Panc1 (cell line): ENCODE measurements at regions not wholly inside any gene's neighbourhood (a gene's known extent, or its start where the extent isn't known, plus 50 kb on each side); places are given as distances from the start of the nearest gene placed in this dataset.
"Not testable (repeated sequence)": the region's sequence is repeated elsewhere in the genome, so short reads cannot be mapped to it uniquely, and the experiment has no call there.

ENCODE experiments used
- ATAC-seq: fragments of 200-7000 bp; cut with Tn5 transposase; 2 replicates; pipeline ENCODE4 v1.9.1; 2020; ENCODE audit warnings: mild to moderate bottlenecking, moderate library complexity
- BruUV-seq: library from RNA; stranded (reverse); fragments of 400-500 nt; replicated peaks from 2 replicates; lab custom pipeline; 2021; lab: Mats Ljungman, UMichigan
- CTCF ChIA-PET: fragments of 300-600 bp; sonication (Branson Sonifier 250); formaldehyde crosslinking; loops from one replicate; lab custom pipeline; 2022; ENCODE audit warnings: antibody characterized with exemption; lab: Charles Lee
- POLR2A ChIA-PET: fragments of 300-600 bp; sonication (Branson Sonifier 250); formaldehyde crosslinking; loops from one replicate; lab custom pipeline; 2022; ENCODE audit warnings: antibody characterized with exemption; lab: Charles Lee
- DNase-seq: peaks from one replicate; pipeline ENCODE4 v3.0.0-alpha.2; 2010; ENCODE audit warnings: low read depth, low spot score
- H3K27ac ChIP-seq: 2 replicates; pipeline ENCODE4 v1.5.1; 2011; ENCODE audit warnings: mild to moderate bottlenecking, low read length, inconsistent platforms
- H3K27me3 ChIP-seq: fragments of 200-500 bp; sonication (Bioruptor generic); 2 replicates; pipeline ENCODE4 v1.6.0; 2014; ENCODE audit warnings: low read length, inconsistent platforms; ENCODE audit not compliant: control insufficient read depth, insufficient read depth
- H3K36me3 ChIP-seq: fragments of 200-500 bp; sonication (Bioruptor generic); 2 replicates; pipeline ENCODE4 v1.5.1; 2014; ENCODE audit warnings: inconsistent platforms, mild to moderate bottlenecking, low read length, moderate library complexity; ENCODE audit not compliant: control insufficient read depth, insufficient read depth
- H3K4me1 ChIP-seq: 2 replicates; pipeline ENCODE4 v1.5.1; 2011; ENCODE audit warnings: inconsistent platforms, mild to moderate bottlenecking, low read length, moderate library complexity; ENCODE audit not compliant: control insufficient read depth, insufficient read depth
- H3K4me3 ChIP-seq, 2 experiments: 2 replicates each; pipeline ENCODE4 v1.5.1; 2011 to 2012; ENCODE audit warnings: low read depth in 2 of 2, low read length in 2 of 2, mild to moderate bottlenecking in 2 of 2, inconsistent platforms in 1 of 2, moderate library complexity in 1 of 2
- H3K9me3 ChIP-seq: fragments of 200-500 bp; sonication (Bioruptor generic); 2 replicates; pipeline ENCODE4 v1.5.1; 2014; ENCODE audit warnings: low read depth, mild to moderate bottlenecking, inconsistent platforms, low read length, moderate library complexity; ENCODE audit not compliant: control insufficient read depth, insufficient read depth
- POLR2AphosphoS5 ChIP-seq: IDR thresholded peaks from 2 replicates; pipeline ENCODE4 v1.6.1; 2012; ENCODE audit warnings: mild to moderate bottlenecking, low read depth, low read length, moderate library complexity
- SIN3A ChIP-seq: IDR thresholded peaks from 2 replicates; pipeline ENCODE4 v1.6.1; 2012; ENCODE audit warnings: low read depth, mild to moderate bottlenecking, low read length, moderate library complexity, borderline replicate concordance; ENCODE audit not compliant: insufficient read depth
- TCF7L2 ChIP-seq: IDR thresholded peaks from 2 replicates; pipeline ENCODE4 v1.6.1; 2011; ENCODE audit warnings: mild to moderate bottlenecking, low read depth, low read length, inconsistent platforms
- in situ Hi-C: cut with HindIII; loops from 2 replicates; pipeline ENCODE4 v1.10.0; 2016; ENCODE audit warnings: low sequenced_read_pairs, low pct_unique_long_range_greater_than_20kb
- intact Hi-C: fragments of 100-400 bp; cut with micrococcal nuclease; formaldehyde crosslinking; loops from one replicate; pipeline ENCODE4 v1.10.0; 2022; ENCODE audit not compliant: unreplicated experiment
- TF ChIP-seq, protein P1 (sequence below), 2 experiments: IDR thresholded peaks; 2 replicates each; pipeline ENCODE4 v1.6.1; 2011 to 2012; ENCODE audit warnings: low read depth in 2 of 2, control low read depth in 1 of 2, low read length in 1 of 2, mild to moderate bottlenecking in 1 of 2, moderate library complexity in 1 of 2; ENCODE audit not compliant: insufficient read depth in 1 of 2
- TF ChIP-seq, protein P2 (sequence below): fragments of 450-650 bp; IDR thresholded peaks from 2 replicates; pipeline ENCODE4 v1.5.1; 2017; ENCODE audit warnings: mild to moderate bottlenecking

DNA sequence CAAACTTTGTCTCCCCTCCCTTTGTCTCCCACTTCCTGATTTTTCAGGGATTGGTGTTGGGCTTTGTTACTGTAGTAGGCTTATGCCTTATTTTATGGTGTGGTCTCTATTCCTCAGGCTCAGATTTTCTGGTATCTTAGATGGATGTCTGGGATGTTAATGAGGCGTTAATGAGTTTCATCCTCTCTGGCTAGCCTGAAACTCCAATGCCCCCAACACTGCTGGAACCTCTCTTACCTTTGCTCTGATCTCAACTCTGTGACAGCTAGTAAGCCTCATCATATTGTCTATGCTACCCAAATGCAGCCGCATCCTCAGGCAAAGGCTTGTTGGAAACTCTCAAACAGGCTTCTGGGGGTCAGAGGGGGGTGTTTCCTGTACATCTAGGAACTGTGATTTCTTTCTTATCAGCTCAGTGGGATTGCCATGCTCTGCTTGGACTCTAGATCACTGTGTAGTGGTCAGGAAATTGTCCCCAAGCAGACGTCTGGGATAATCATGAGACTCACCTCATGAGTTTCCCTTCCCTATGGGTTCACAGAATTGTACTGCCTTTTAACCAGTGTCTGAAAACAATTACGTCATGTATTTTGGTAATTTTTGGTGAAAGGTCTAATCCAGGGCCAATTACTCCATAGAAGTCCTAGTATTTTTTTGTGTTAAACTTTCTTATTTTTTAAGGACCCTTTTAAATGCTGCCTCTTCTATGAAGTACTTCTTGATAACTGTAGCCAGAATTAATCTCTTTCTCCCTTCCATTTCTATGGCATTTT is 88.8 kb upstream of the TRPC7 start:
- ChIA-PET POLR2A (no interaction called here), CTCF (no interaction called here)
- no peaks in the 10 kb centered on the region for H3K36me3 ChIP-seq
- H3K4me1 ChIP-seq, result no peaks in the 10 kb centered on the region
- H3K27ac ChIP-seq, result no peak overlapping the region
- no peak for ATAC-seq
- TF ChIP-seq TCF7L2 (no peak), SIN3A (no peak), POLR2AphosphoS5 (no peak)
- TF ChIP-seq, protein P1, sequence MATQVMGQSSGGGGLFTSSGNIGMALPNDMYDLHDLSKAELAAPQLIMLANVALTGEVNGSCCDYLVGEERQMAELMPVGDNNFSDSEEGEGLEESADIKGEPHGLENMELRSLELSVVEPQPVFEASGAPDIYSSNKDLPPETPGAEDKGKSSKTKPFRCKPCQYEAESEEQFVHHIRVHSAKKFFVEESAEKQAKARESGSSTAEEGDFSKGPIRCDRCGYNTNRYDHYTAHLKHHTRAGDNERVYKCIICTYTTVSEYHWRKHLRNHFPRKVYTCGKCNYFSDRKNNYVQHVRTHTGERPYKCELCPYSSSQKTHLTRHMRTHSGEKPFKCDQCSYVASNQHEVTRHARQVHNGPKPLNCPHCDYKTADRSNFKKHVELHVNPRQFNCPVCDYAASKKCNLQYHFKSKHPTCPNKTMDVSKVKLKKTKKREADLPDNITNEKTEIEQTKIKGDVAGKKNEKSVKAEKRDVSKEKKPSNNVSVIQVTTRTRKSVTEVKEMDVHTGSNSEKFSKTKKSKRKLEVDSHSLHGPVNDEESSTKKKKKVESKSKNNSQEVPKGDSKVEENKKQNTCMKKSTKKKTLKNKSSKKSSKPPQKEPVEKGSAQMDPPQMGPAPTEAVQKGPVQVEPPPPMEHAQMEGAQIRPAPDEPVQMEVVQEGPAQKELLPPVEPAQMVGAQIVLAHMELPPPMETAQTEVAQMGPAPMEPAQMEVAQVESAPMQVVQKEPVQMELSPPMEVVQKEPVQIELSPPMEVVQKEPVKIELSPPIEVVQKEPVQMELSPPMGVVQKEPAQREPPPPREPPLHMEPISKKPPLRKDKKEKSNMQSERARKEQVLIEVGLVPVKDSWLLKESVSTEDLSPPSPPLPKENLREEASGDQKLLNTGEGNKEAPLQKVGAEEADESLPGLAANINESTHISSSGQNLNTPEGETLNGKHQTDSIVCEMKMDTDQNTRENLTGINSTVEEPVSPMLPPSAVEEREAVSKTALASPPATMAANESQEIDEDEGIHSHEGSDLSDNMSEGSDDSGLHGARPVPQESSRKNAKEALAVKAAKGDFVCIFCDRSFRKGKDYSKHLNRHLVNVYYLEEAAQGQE (IDR thresholded peaks at IDR 0.05; ENCODE audit: insufficient read depth in 1 of 2, low read depth in 2 of 2, low read length in 1 of 2), result no peak
- TF ChIP-seq, protein P2, sequence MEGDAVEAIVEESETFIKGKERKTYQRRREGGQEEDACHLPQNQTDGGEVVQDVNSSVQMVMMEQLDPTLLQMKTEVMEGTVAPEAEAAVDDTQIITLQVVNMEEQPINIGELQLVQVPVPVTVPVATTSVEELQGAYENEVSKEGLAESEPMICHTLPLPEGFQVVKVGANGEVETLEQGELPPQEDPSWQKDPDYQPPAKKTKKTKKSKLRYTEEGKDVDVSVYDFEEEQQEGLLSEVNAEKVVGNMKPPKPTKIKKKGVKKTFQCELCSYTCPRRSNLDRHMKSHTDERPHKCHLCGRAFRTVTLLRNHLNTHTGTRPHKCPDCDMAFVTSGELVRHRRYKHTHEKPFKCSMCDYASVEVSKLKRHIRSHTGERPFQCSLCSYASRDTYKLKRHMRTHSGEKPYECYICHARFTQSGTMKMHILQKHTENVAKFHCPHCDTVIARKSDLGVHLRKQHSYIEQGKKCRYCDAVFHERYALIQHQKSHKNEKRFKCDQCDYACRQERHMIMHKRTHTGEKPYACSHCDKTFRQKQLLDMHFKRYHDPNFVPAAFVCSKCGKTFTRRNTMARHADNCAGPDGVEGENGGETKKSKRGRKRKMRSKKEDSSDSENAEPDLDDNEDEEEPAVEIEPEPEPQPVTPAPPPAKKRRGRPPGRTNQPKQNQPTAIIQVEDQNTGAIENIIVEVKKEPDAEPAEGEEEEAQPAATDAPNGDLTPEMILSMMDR, result no peak
- no peak for DNase-seq
- BruUV-seq, result no TSS peak
- no peaks in the 10 kb centered on the region; the same call in 1 of the 2 replicates for H3K27me3 ChIP-seq
- no peaks in the 10 kb centered on the region for H3K9me3 ChIP-seq
- H3K4me3 ChIP-seq, result no peak overlapping the region
- intact Hi-C loops, result no loop called here
- in situ Hi-C loops, result no loop called here

DNA sequence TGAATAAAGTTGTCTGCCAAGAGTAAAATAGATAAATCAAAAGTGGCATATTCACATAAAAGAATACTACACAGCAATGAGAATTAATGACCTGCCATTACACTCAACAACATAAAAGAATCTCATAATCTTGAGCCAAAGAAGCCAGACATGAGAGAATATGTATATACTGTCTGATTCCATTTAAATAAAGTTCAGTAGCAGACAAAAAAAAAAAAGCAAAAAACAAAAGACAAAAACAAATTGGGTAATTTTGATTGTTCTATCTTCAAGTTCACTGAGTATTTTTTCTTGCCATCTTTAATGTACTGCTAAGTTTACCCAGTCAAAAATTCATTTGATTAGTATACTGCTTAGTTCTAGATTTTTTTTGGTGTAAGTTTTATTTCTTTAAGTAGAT is 87.9 kb upstream of the TRPC7 start:
- H3K4me1 ChIP-seq, result no peaks in the 10 kb centered on the region
- TF ChIP-seq TCF7L2 (no peak), POLR2AphosphoS5 (no peak), SIN3A (no peak)
- TF ChIP-seq, protein P1 (IDR thresholded peaks at IDR 0.05; ENCODE audit: insufficient read depth in 1 of 2, low read depth in 2 of 2, low read length in 1 of 2), result no peak
- no peak overlapping the region for H3K4me3 ChIP-seq
- intact Hi-C loops, result no loop called here
- ChIA-PET CTCF (no interaction called here), POLR2A (no interaction called here)
- no peak for ATAC-seq
- no TSS peak for BruUV-seq
- H3K36me3 ChIP-seq, result no peaks in the 10 kb centered on the region
- H3K27ac ChIP-seq, result no peak overlapping the region
- H3K27me3 ChIP-seq, result no peaks in the 10 kb centered on the region; the same call in 1 of the 2 replicates
- in situ Hi-C loops, result no loop called here
- no peak for DNase-seq
- H3K9me3 ChIP-seq, result no peaks in the 10 kb centered on the region

DNA sequence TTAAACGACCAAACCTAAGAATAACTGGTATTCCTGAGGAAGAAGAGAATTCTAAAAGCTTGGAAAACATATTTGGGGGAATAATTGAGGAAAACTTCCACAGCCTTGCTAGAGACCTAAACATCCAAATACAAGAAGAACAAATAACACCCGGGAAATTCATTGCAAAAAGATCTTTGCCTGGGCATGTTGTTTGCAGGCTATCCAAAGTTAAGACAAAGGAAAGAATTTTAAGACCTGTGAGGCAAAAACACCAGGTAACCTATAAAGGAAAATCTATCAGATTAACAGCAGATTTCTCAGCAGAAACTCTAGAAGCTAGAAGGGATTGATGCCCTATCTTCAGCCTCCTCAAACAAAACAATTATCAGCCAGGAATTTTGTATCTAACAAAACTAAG is 82.2 kb upstream of the TRPC7 start:
- H3K36me3 ChIP-seq, H3K27ac ChIP-seq, H3K4me1 ChIP-seq, H3K4me3 ChIP-seq, DNase-seq, H3K27me3 ChIP-seq, CTCF ChIA-PET, POLR2A ChIA-PET, ATAC-seq, BruUV-seq, in situ Hi-C loops, intact Hi-C loops, H3K9me3 ChIP-seq: not testable (repeated sequence)
